ENCODE measurements at regions not wholly inside any gene's neighbourhood (a gene's known extent, or its start where the extent isn't known, plus 50 kb on each side); places are given as distances from the start of the nearest gene placed in this dataset.

- H3K4me1 Mint-ChIP-seq = no peaks in the 10 kb centered on the region
- H3K9me3 Mint-ChIP-seq = no peaks in the 10 kb centered on the region
- H3K36me3 Mint-ChIP-seq (ENCODE audit: low read depth) = no peaks in the 10 kb centered on the region
- no peak for DNase-seq
- no peaks in the 10 kb centered on the region for H3K27me3 Mint-ChIP-seq (ENCODE audit: low read depth, poor library complexity)
- H3K27ac Mint-ChIP-seq = no peak overlapping the region
- TF ChIP-seq CTCF (IDR thresholded peaks at IDR 0.05) = no peak
- H3K4me3 Mint-ChIP-seq = no peak overlapping the region
Measured at GRCh38 chr3:101148001-101148400, 154.8 kb upstream of the ABI3BP start.

GRCh38 chr3:101146946-101147345 is 153.7 kb upstream of the ABI3BP start:
- no peaks in the 10 kb centered on the region for H3K27me3 Mint-ChIP-seq (ENCODE audit: low read depth, poor library complexity)
- no peak for TF ChIP-seq CTCF (IDR thresholded peaks at IDR 0.05)
- H3K4me1 Mint-ChIP-seq = no peaks in the 10 kb centered on the region
- H3K27ac Mint-ChIP-seq = no peak overlapping the region
- no peaks in the 10 kb centered on the region for H3K36me3 Mint-ChIP-seq (ENCODE audit: low read depth)
- DNase-seq = no peak
- H3K9me3 Mint-ChIP-seq = no peaks in the 10 kb centered on the region
- no peak overlapping the region for H3K4me3 Mint-ChIP-seq

GRCh38 chr3:101144105-101144504 is 150.9 kb upstream of the ABI3BP start:
- DNase-seq = no peak
- no peak for TF ChIP-seq CTCF (IDR thresholded peaks at IDR 0.05)
- no peaks in the 10 kb centered on the region for H3K36me3 Mint-ChIP-seq (ENCODE audit: low read depth)

GRCh38 chr3:101143012-101143411 is 149.8 kb upstream of the ABI3BP start:
- Mint-ChIP-seq H3K36me3 (ENCODE audit: low read depth) (no peaks in the 10 kb centered on the region), H3K27ac (no peak overlapping the region), H3K27me3 (ENCODE audit: low read depth, poor library complexity) (no peaks in the 10 kb centered on the region), H3K4me1 (peaks cover 9% of the 10 kb centered on the region), H3K4me3 (no peak overlapping the region), H3K9me3 (no peaks in the 10 kb centered on the region)
- DNase-seq = no peak
- no peak for TF ChIP-seq CTCF (IDR thresholded peaks at IDR 0.05)

More at GRCh38 chr3:101144105-101144504, 150.9 kb upstream of the ABI3BP start:
- no peak overlapping the region for H3K4me3 Mint-ChIP-seq
- no peaks in the 10 kb centered on the region for H3K9me3 Mint-ChIP-seq
- H3K27me3 Mint-ChIP-seq (ENCODE audit: low read depth, poor library complexity) = no peaks in the 10 kb centered on the region
- peaks cover 2% of the 10 kb centered on the region for H3K4me1 Mint-ChIP-seq
- H3K27ac Mint-ChIP-seq = no peak overlapping the region

GRCh38 chr3:101142160-101142559 is 148.9 kb upstream of the ABI3BP start:
- no peaks in the 10 kb centered on the region for H3K36me3 Mint-ChIP-seq (ENCODE audit: low read depth)
- DNase-seq = no peak
- no peaks in the 10 kb centered on the region for H3K27me3 Mint-ChIP-seq (ENCODE audit: low read depth, poor library complexity)
- H3K27ac Mint-ChIP-seq = no peak overlapping the region
- H3K4me3 Mint-ChIP-seq = no peak overlapping the region
- peaks cover 9% of the 10 kb centered on the region for H3K4me1 Mint-ChIP-seq
- no peaks in the 10 kb centered on the region for H3K9me3 Mint-ChIP-seq
- TF ChIP-seq CTCF (IDR thresholded peaks at IDR 0.05) = no peak

- H3K27ac Mint-ChIP-seq = no peak overlapping the region
- no peak overlapping the region for H3K4me3 Mint-ChIP-seq
- DNase-seq = no peak
- H3K4me1 Mint-ChIP-seq = peaks cover 9% of the 10 kb centered on the region
- no peaks in the 10 kb centered on the region for H3K27me3 Mint-ChIP-seq (ENCODE audit: low read depth, poor library complexity)
- no peaks in the 10 kb centered on the region for H3K36me3 Mint-ChIP-seq (ENCODE audit: low read depth)
- no peak for TF ChIP-seq CTCF (IDR thresholded peaks at IDR 0.05)
- H3K9me3 Mint-ChIP-seq = no peaks in the 10 kb centered on the region
Measured at GRCh38 chr3:101141135-101141534, 147.9 kb upstream of the ABI3BP start.
